HEK293 (cell line): ENCODE measurements at regions not wholly inside any gene's neighbourhood (a gene's known extent, or its start where the extent isn't known, plus 50 kb on each side); places are given as distances from the start of the nearest gene placed in this dataset.

Experiments used
- GFI1B ChIP-seq: fragments of 450-650 bp; formaldehyde crosslinking; IDR thresholded peaks from 2 replicates; pipeline ENCODE4 v1.5.1; 2016; ENCODE audit warnings: missing biosample characterization, missing genetic modification characterization
- HOXD13 ChIP-seq: sonication (generic); formaldehyde crosslinking; IDR thresholded peaks from 2 replicates; pipeline ENCODE4 v1.8.0; 2022; ENCODE audit warnings: missing genetic modification reagents, borderline replicate concordance
- REPIN1 ChIP-seq: fragments of 450-650 bp; formaldehyde crosslinking; IDR thresholded peaks from 2 replicates; pipeline ENCODE4 v1.5.1; 2017; ENCODE audit warnings: missing biosample characterization, missing genetic modification characterization, low read depth
- WT1 ChIP-seq: fragments of 450-650 bp; formaldehyde crosslinking; IDR thresholded peaks from 2 replicates; pipeline ENCODE4 v1.5.1; 2016; ENCODE audit warnings: missing biosample characterization, missing genetic modification characterization
- ZFHX2 ChIP-seq: fragments of 450-650 bp; formaldehyde crosslinking; conservative IDR thresholded peaks from 2 replicates; pipeline ENCODE4 v1.5.1; 2016; ENCODE audit warnings: missing biosample characterization, missing genetic modification characterization
- ZFP37 ChIP-seq: fragments of 450-650 bp; formaldehyde crosslinking; IDR thresholded peaks from 2 replicates; pipeline ENCODE4 v1.5.1; 2016; ENCODE audit warnings: missing biosample characterization, missing genetic modification characterization
- ZNF112 ChIP-seq: fragments of 450-650 bp; formaldehyde crosslinking; IDR thresholded peaks from 2 replicates; pipeline ENCODE4 v1.5.0; 2017; ENCODE audit warnings: missing biosample characterization, missing genetic modification characterization
- ZNF211 ChIP-seq: fragments of 450-650 bp; formaldehyde crosslinking; IDR thresholded peaks from 2 replicates; pipeline ENCODE4 v1.5.1; 2016; ENCODE audit warnings: low read depth, missing biosample characterization, missing genetic modification characterization
- ZNF23 ChIP-seq: fragments of 450-650 bp; formaldehyde crosslinking; IDR thresholded peaks from 2 replicates; pipeline ENCODE4 v1.5.1; 2016; ENCODE audit warnings: missing biosample characterization, missing genetic modification characterization, borderline replicate concordance
- ZNF292 ChIP-seq: fragments of 450-650 bp; formaldehyde crosslinking; IDR thresholded peaks from 2 replicates; pipeline ENCODE4 v1.5.1; 2016; ENCODE audit warnings: low read depth, missing biosample characterization, missing genetic modification characterization, borderline replicate concordance
- ZNF311 ChIP-seq: fragments of 450-650 bp; formaldehyde crosslinking; IDR thresholded peaks from 2 replicates; pipeline ENCODE4 v1.5.1; 2017; ENCODE audit warnings: missing biosample characterization, missing genetic modification characterization, borderline replicate concordance
- ZNF324 ChIP-seq: fragments of 450-650 bp; formaldehyde crosslinking; IDR thresholded peaks from 2 replicates; pipeline ENCODE4 v1.5.1; 2016; ENCODE audit warnings: missing biosample characterization, missing genetic modification characterization
- ZNF366 ChIP-seq: fragments of 450-650 bp; formaldehyde crosslinking; conservative IDR thresholded peaks from 2 replicates; pipeline ENCODE4 v1.5.1; 2016; ENCODE audit warnings: missing biosample characterization, missing genetic modification characterization
- ZNF391 ChIP-seq: fragments of 450-650 bp; formaldehyde crosslinking; IDR thresholded peaks from 2 replicates; pipeline ENCODE4 v1.5.1; 2016; ENCODE audit warnings: low read depth, missing biosample characterization, missing genetic modification characterization, borderline replicate concordance
- ZNF473 ChIP-seq: fragments of 450-650 bp; formaldehyde crosslinking; IDR thresholded peaks from 2 replicates; pipeline ENCODE4 v1.5.1; 2017; ENCODE audit warnings: missing biosample characterization, missing genetic modification characterization
- ZNF561 ChIP-seq: fragments of 450-650 bp; IDR thresholded peaks from 2 replicates; pipeline ENCODE4 v1.5.1; 2018; ENCODE audit warnings: missing biosample characterization, missing genetic modification characterization, borderline replicate concordance
- ZNF600 ChIP-seq: fragments of 450-650 bp; formaldehyde crosslinking; IDR thresholded peaks from 2 replicates; pipeline ENCODE4 v1.5.1; 2016; ENCODE audit warnings: missing biosample characterization, missing genetic modification characterization
- ZNF629 ChIP-seq: fragments of 450-650 bp; formaldehyde crosslinking; IDR thresholded peaks from 2 replicates; pipeline ENCODE4 v1.5.1; 2017; ENCODE audit warnings: missing biosample characterization, missing genetic modification characterization
- ZNF707 ChIP-seq: fragments of 450-650 bp; formaldehyde crosslinking; IDR thresholded peaks from 2 replicates; pipeline ENCODE4 v1.5.1; 2016; ENCODE audit warnings: missing biosample characterization, missing genetic modification characterization
- ZNF791 ChIP-seq: fragments of 450-650 bp; formaldehyde crosslinking; IDR thresholded peaks from 2 replicates; pipeline ENCODE4 v1.5.1; 2016; ENCODE audit warnings: missing biosample characterization, missing genetic modification characterization
- ZSCAN16 ChIP-seq: fragments of 450-650 bp; formaldehyde crosslinking; IDR thresholded peaks from 2 replicates; pipeline ENCODE4 v1.5.1; 2016; ENCODE audit warnings: missing biosample characterization, missing genetic modification characterization
- ZSCAN30 ChIP-seq: fragments of 450-650 bp; IDR thresholded peaks from 2 replicates; pipeline ENCODE4 v1.5.1; 2018; ENCODE audit warnings: missing biosample characterization, mild to moderate bottlenecking, missing genetic modification characterization, moderate library complexity
- TF ChIP-seq, protein P1 (sequence below): fragments of 450-650 bp; formaldehyde crosslinking; IDR thresholded peaks from 2 replicates; pipeline ENCODE4 v1.5.1; 2016; ENCODE audit warnings: missing biosample characterization, missing genetic modification characterization
- TF ChIP-seq, protein P2 (sequence below): fragments of 450-650 bp; formaldehyde crosslinking; IDR thresholded peaks from 2 replicates; pipeline ENCODE4 v1.5.1; 2016; ENCODE audit warnings: missing biosample characterization, missing genetic modification characterization, borderline replicate concordance
- TF ChIP-seq, protein P3 (sequence below): fragments of 450-650 bp; formaldehyde crosslinking; IDR thresholded peaks from 2 replicates; pipeline ENCODE4 v1.5.1; 2016; ENCODE audit warnings: missing biosample characterization, missing genetic modification characterization
- TF ChIP-seq, protein P4 (sequence below): fragments of 450-650 bp; formaldehyde crosslinking; IDR thresholded peaks from 2 replicates; pipeline ENCODE4 v1.5.1; 2016; ENCODE audit warnings: missing biosample characterization, missing genetic modification characterization
- TF ChIP-seq, protein P5 (sequence below): IDR thresholded peaks from 2 replicates; pipeline ENCODE4 v1.6.1; 2011; ENCODE audit warnings: mild to moderate bottlenecking, low read depth, low read length, borderline replicate concordance

DNA sequence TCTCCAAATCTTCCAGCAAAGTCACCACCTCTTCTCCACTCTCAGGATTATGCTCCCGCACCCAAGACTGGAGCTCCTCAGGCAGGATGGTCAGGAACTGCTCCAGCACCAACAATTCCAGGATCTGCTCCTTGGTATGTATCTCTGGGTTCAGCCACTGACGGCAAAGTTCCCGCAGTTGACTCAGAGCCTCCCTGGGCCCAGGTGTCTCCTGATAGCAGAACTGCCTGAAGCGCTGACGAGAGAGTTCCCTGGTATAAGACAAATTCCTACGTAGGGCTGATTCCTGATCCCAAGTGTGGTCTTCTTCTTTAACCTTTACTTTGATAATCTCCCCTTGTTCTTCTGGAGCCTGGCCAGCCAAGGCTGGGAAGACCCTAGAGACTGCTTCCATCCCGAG is 60.6 kb downstream of the GPX5 start (continued):
- TF ChIP-seq, protein P1, sequence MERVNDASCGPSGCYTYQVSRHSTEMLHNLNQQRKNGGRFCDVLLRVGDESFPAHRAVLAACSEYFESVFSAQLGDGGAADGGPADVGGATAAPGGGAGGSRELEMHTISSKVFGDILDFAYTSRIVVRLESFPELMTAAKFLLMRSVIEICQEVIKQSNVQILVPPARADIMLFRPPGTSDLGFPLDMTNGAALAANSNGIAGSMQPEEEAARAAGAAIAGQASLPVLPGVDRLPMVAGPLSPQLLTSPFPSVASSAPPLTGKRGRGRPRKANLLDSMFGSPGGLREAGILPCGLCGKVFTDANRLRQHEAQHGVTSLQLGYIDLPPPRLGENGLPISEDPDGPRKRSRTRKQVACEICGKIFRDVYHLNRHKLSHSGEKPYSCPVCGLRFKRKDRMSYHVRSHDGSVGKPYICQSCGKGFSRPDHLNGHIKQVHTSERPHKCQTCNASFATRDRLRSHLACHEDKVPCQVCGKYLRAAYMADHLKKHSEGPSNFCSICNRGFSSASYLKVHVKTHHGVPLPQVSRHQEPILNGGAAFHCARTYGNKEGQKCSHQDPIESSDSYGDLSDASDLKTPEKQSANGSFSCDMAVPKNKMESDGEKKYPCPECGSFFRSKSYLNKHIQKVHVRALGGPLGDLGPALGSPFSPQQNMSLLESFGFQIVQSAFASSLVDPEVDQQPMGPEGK (tag by site-specific recombination), result no peak
- no peak for TF ChIP-seq ZNF324 (tag by site-specific recombination)
- no peak for TF ChIP-seq ZSCAN30 (tag by site-specific recombination)
- no peak for TF ChIP-seq ZNF366 (tag by site-specific recombination)
- TF ChIP-seq REPIN1, result no peak
- TF ChIP-seq ZNF473 (tag by site-specific recombination), result no peak
- TF ChIP-seq ZNF311, result no peak
- no peak for TF ChIP-seq WT1 (tag by site-specific recombination)
- TF ChIP-seq, protein P2, sequence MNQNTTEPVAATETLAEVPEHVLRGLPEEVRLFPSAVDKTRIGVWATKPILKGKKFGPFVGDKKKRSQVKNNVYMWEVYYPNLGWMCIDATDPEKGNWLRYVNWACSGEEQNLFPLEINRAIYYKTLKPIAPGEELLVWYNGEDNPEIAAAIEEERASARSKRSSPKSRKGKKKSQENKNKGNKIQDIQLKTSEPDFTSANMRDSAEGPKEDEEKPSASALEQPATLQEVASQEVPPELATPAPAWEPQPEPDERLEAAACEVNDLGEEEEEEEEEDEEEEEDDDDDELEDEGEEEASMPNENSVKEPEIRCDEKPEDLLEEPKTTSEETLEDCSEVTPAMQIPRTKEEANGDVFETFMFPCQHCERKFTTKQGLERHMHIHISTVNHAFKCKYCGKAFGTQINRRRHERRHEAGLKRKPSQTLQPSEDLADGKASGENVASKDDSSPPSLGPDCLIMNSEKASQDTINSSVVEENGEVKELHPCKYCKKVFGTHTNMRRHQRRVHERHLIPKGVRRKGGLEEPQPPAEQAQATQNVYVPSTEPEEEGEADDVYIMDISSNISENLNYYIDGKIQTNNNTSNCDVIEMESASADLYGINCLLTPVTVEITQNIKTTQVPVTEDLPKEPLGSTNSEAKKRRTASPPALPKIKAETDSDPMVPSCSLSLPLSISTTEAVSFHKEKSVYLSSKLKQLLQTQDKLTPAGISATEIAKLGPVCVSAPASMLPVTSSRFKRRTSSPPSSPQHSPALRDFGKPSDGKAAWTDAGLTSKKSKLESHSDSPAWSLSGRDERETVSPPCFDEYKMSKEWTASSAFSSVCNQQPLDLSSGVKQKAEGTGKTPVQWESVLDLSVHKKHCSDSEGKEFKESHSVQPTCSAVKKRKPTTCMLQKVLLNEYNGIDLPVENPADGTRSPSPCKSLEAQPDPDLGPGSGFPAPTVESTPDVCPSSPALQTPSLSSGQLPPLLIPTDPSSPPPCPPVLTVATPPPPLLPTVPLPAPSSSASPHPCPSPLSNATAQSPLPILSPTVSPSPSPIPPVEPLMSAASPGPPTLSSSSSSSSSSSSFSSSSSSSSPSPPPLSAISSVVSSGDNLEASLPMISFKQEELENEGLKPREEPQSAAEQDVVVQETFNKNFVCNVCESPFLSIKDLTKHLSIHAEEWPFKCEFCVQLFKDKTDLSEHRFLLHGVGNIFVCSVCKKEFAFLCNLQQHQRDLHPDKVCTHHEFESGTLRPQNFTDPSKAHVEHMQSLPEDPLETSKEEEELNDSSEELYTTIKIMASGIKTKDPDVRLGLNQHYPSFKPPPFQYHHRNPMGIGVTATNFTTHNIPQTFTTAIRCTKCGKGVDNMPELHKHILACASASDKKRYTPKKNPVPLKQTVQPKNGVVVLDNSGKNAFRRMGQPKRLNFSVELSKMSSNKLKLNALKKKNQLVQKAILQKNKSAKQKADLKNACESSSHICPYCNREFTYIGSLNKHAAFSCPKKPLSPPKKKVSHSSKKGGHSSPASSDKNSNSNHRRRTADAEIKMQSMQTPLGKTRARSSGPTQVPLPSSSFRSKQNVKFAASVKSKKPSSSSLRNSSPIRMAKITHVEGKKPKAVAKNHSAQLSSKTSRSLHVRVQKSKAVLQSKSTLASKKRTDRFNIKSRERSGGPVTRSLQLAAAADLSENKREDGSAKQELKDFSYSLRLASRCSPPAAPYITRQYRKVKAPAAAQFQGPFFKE (tag by site-specific recombination), result no peak
- TF ChIP-seq, protein P3, sequence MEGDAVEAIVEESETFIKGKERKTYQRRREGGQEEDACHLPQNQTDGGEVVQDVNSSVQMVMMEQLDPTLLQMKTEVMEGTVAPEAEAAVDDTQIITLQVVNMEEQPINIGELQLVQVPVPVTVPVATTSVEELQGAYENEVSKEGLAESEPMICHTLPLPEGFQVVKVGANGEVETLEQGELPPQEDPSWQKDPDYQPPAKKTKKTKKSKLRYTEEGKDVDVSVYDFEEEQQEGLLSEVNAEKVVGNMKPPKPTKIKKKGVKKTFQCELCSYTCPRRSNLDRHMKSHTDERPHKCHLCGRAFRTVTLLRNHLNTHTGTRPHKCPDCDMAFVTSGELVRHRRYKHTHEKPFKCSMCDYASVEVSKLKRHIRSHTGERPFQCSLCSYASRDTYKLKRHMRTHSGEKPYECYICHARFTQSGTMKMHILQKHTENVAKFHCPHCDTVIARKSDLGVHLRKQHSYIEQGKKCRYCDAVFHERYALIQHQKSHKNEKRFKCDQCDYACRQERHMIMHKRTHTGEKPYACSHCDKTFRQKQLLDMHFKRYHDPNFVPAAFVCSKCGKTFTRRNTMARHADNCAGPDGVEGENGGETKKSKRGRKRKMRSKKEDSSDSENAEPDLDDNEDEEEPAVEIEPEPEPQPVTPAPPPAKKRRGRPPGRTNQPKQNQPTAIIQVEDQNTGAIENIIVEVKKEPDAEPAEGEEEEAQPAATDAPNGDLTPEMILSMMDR (tag by site-specific recombination), result no peak
- TF ChIP-seq HOXD13 (CRISPR knock-in tag), result no peak
- TF ChIP-seq ZFP37 (tag by site-specific recombination), result no peak
- TF ChIP-seq, protein P4, sequence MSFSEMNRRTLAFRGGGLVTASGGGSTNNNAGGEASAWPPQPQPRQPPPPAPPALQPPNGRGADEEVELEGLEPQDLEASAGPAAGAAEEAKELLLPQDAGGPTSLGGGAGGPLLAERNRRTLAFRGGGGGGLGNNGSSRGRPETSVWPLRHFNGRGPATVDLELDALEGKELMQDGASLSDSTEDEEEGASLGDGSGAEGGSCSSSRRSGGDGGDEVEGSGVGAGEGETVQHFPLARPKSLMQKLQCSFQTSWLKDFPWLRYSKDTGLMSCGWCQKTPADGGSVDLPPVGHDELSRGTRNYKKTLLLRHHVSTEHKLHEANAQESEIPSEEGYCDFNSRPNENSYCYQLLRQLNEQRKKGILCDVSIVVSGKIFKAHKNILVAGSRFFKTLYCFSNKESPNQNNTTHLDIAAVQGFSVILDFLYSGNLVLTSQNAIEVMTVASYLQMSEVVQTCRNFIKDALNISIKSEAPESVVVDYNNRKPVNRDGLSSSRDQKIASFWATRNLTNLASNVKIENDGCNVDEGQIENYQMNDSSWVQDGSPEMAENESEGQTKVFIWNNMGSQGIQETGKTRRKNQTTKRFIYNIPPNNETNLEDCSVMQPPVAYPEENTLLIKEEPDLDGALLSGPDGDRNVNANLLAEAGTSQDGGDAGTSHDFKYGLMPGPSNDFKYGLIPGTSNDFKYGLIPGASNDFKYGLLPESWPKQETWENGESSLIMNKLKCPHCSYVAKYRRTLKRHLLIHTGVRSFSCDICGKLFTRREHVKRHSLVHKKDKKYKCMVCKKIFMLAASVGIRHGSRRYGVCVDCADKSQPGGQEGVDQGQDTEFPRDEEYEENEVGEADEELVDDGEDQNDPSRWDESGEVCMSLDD (tag by site-specific recombination), result 0 out of 2 replicates have a peak, but pooled peaks have one; percentile 21
- no peak for TF ChIP-seq ZNF292 (tag by site-specific recombination)
- no peak for TF ChIP-seq ZNF211 (tag by site-specific recombination)
- TF ChIP-seq GFI1B (tag by site-specific recombination), result no peak
- no peak for TF ChIP-seq ZSCAN16 (tag by site-specific recombination)
- TF ChIP-seq ZNF791 (tag by site-specific recombination), result no peak
- TF ChIP-seq ZNF600, result peak; percentile 99
- no peak for TF ChIP-seq ZNF391 (tag by site-specific recombination)
- TF ChIP-seq ZFHX2, result no peak
- TF ChIP-seq ZNF561 (tag by site-specific recombination), result no peak
- no peak for TF ChIP-seq ZNF23 (tag by site-specific recombination)
- TF ChIP-seq, protein P5, sequence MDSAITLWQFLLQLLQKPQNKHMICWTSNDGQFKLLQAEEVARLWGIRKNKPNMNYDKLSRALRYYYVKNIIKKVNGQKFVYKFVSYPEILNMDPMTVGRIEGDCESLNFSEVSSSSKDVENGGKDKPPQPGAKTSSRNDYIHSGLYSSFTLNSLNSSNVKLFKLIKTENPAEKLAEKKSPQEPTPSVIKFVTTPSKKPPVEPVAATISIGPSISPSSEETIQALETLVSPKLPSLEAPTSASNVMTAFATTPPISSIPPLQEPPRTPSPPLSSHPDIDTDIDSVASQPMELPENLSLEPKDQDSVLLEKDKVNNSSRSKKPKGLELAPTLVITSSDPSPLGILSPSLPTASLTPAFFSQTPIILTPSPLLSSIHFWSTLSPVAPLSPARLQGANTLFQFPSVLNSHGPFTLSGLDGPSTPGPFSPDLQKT, result no peak
- TF ChIP-seq ZNF112 (tag by site-specific recombination), result no peak
- TF ChIP-seq ZNF707 (tag by site-specific recombination), result no peak
- peak; percentile 26; the same call in 1 of the 2 replicates for TF ChIP-seq ZNF629 (tag by site-specific recombination)
